ENCODE measurements at regions not wholly inside any gene's neighbourhood (a gene's known extent, or its start where the extent isn't known, plus 50 kb on each side); places are given as distances from the start of the nearest gene placed in this dataset.

DNA sequence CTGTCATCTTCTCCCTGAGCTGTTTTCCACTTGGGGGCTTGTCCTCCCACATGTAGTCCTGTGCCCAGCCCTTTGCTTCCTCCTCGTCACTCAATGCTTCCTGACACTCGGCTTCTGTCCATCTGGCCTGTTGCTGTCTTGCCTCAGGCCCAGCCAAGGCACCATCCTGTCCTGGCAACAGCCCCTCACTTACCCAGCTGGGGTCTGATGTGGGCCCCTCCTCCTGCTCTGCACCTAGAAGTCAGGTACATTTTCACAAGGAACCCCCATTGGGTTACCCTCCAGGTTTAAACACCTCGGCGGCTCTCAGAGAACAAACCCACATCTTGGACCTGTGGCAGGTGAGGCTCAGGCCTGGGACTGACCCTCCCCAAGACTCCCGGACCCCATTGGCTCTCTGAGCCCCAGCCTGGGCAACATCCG is 784.8 kb downstream of the TBC1D22A start:
- H3K27ac ChIP-seq: no peak overlapping the region
- TF ChIP-seq, protein P1, sequence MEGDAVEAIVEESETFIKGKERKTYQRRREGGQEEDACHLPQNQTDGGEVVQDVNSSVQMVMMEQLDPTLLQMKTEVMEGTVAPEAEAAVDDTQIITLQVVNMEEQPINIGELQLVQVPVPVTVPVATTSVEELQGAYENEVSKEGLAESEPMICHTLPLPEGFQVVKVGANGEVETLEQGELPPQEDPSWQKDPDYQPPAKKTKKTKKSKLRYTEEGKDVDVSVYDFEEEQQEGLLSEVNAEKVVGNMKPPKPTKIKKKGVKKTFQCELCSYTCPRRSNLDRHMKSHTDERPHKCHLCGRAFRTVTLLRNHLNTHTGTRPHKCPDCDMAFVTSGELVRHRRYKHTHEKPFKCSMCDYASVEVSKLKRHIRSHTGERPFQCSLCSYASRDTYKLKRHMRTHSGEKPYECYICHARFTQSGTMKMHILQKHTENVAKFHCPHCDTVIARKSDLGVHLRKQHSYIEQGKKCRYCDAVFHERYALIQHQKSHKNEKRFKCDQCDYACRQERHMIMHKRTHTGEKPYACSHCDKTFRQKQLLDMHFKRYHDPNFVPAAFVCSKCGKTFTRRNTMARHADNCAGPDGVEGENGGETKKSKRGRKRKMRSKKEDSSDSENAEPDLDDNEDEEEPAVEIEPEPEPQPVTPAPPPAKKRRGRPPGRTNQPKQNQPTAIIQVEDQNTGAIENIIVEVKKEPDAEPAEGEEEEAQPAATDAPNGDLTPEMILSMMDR (IDR thresholded peaks at IDR 0.05): no peak
- no peak for TF ChIP-seq ZFX (IDR thresholded peaks at IDR 0.05; ENCODE audit: borderline replicate concordance)

DNA sequence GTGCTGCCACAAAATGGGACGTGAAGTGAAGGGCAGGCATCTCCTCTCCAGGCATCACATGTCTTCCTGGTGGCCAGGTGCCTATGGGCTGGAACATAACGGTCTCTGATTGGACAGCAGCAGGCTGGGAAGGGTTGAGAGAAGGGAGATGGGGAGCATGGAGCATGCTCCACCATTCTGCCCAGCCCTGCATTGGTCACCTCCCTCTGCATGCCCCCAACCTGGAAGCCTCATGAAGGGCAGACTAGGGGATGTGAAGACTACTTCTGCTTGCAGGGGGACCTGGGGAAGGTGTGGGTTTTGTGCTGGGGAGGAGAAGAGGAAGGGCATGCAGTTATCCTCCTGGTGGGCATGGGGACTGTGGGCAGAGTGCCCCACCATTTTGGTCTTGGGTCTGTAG is 782.2 kb downstream of the TBC1D22A start:
- TF ChIP-seq, protein P1 (IDR thresholded peaks at IDR 0.05): no peak
- no peak for TF ChIP-seq ZFX (IDR thresholded peaks at IDR 0.05; ENCODE audit: borderline replicate concordance)

DNA sequence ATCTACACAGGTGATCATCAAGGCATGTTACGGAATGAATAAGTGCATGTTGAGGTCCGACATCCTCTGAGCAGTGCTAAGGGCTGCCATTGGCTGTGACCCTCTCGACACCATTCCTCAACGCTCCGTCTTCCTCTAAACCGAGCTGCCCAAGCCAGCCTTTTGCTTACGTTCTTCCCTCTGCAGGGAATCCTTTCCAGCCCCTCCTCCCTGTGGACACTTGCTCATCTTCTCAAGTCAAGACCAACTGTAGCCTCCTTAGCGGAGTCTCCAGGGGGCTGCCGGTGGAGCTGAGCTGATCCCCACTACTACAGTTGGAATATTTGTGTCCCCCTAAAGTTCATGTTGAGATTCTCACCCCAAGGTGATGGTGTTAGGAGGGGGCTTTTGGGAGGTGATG is 781.0 kb downstream of the TBC1D22A start:
- TF ChIP-seq, protein P1 (IDR thresholded peaks at IDR 0.05): no peak
- no peak for TF ChIP-seq ZFX (IDR thresholded peaks at IDR 0.05; ENCODE audit: borderline replicate concordance)
- no peak overlapping the region for H3K27ac ChIP-seq

More for the DNA sequence above, 782.2 kb downstream of the TBC1D22A start:
- H3K27ac ChIP-seq: no peak overlapping the region

DNA sequence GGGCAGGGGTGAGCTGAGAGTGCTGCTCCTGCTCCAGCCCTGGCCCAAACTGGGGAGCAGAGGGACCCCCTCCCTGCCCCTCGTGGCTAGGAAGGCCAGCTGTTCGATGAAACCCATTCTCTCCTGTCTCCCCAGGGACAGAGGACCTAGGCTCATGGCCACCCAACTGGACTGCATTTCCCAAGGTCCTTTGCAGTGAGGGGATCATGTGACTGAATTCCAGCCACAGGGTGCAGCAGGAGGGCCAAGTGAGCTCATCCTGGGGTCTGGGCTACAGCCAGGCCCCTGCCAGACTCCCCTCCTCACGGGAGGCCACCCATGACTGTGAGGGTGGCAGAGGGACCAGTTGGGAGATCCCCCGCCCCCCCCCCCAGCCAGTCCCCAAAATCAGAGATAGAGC is 777.6 kb downstream of the TBC1D22A start:
- H3K27ac ChIP-seq: no peak overlapping the region
- TF ChIP-seq, protein P1 (IDR thresholded peaks at IDR 0.05): no peak
- TF ChIP-seq ZFX (IDR thresholded peaks at IDR 0.05; ENCODE audit: borderline replicate concordance): no peak

DNA sequence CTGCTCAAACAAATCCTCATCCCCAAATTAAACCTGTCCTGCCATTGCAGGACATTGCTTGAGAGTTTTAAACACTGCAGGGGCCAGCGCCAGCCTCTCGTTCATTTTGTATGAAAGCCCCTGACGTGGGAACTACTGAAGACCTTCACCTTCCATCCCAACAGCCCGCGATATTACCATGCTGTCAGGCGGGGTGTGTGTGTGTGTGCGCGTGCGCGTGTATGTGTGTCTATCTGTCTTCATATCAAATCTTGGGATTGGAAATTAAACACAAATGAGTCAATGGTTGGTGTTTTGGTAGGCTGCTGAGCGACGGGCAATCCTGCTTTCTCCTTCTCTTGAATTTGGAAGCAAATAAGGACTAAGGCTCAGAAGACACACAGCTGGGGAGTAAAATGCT is 776.9 kb downstream of the TBC1D22A start:
- no peak for TF ChIP-seq ZFX (IDR thresholded peaks at IDR 0.05; ENCODE audit: borderline replicate concordance)
- TF ChIP-seq, protein P1 (IDR thresholded peaks at IDR 0.05): no peak

DNA sequence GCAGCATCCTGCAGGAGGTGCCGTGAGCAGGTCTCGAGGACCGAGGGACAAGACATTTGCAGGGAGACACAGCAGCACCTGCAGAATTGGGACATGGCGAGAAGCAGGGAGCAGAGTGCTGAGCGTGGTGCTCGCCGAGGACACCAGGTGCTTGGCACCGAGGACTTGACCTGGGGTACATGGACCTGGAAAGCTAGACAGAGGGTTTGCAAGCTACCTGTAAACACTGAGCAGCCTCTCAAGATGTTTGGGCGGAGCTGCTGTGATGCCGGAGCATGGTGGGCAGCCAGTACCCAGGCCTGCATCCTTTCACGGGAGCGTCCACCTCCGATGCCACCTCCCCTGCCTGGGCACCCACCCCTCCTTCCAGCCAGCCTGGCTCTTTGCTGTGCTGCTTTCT is 773.2 kb downstream of the TBC1D22A start:
- H3K27ac ChIP-seq: no peak overlapping the region
- no peak for TF ChIP-seq ZFX (IDR thresholded peaks at IDR 0.05; ENCODE audit: borderline replicate concordance)
- TF ChIP-seq, protein P1 (IDR thresholded peaks at IDR 0.05): no peak

More for the DNA sequence above, 776.9 kb downstream of the TBC1D22A start:
- H3K27ac ChIP-seq: no peak overlapping the region

DNA sequence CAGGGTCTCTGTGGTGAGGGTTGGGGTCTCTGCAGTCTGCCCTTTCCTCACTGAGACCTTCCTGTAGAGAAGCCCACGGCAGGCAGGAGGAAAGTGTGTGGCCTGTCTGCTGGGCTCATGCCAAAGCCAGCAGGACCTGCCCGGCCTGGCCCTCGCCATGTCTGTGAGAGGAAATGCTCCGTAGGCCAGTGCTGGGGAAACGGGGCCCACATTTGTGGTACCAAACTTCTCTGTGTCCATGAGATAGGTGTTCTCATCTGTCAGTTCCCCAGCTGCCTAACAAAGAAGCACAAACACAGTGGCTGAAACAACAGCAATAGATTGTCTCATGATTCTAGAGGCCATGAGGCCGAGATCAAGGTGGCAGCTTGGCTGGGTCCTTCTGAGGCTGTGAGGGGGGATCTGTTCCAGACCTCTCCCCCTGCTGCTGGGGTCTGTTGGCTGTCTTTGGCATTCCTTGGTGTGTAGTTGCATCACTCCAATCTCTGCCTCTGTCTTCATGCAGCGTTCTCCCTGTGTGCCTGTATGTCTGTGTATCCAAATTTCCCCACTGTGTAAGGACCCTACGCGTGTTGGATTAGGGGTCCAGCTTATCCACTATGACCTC is 772.5 kb downstream of the TBC1D22A start:
- TF ChIP-seq, protein P1 (IDR thresholded peaks at IDR 0.05): no peak
- TF ChIP-seq ZFX (IDR thresholded peaks at IDR 0.05; ENCODE audit: borderline replicate concordance): no peak

More for the DNA sequence above, 772.5 kb downstream of the TBC1D22A start:
- H3K27ac ChIP-seq: no peak overlapping the region
